Mesendoderm (in vitro differentiated cells): ENCODE measurements at regions not wholly inside any gene's neighbourhood (a gene's known extent, or its start where the extent isn't known, plus 50 kb on each side); places are given as distances from the start of the nearest gene placed in this dataset.

Experiments
- DNase-seq: peaks from one replicate; pipeline ENCODE4 v3.0.0; 2013
- H2AK5ac ChIP-seq: 2 replicates; pipeline ENCODE4 v1.6.1; 2013; ENCODE audit warnings: low read length, inconsistent platforms
- H2BK120ac ChIP-seq: 2 replicates; pipeline ENCODE4 v1.6.1; 2013; ENCODE audit warnings: low read depth, mild to moderate bottlenecking, low read length, moderate library complexity, mixed read lengths
- H2BK15ac ChIP-seq: replicated peaks from 2 replicates; pipeline ENCODE4 v1.6.1; 2013; ENCODE audit warnings: low read depth, mild to moderate bottlenecking, moderate library complexity
- H2BK5ac ChIP-seq: 2 replicates; pipeline ENCODE4 v1.6.1; 2013; ENCODE audit warnings: low read length, inconsistent platforms
- H3K18ac ChIP-seq: 2 replicates; pipeline ENCODE4 v1.6.1; 2013; ENCODE audit warnings: mild to moderate bottlenecking, low read length, mixed read lengths
- H3K23ac ChIP-seq: one replicate; pipeline ENCODE4 v1.6.1; 2013; ENCODE audit warnings: low read length
- H3K27ac ChIP-seq: 2 replicates; pipeline ENCODE4 v1.5.1; 2013; ENCODE audit warnings: low read depth, mild to moderate bottlenecking, inconsistent platforms, low read length, moderate library complexity
- H3K27me3 ChIP-seq: 2 replicates; pipeline ENCODE4 v1.6.1; 2013; ENCODE audit warnings: low read length, control low read depth, mild to moderate bottlenecking, inconsistent platforms; ENCODE audit not compliant: insufficient read depth, poor library complexity
- H3K36me3 ChIP-seq: 2 replicates; pipeline ENCODE4 v1.6.1; 2013; ENCODE audit warnings: low read length, inconsistent platforms; ENCODE audit not compliant: control insufficient read depth, insufficient read depth
- H3K4ac ChIP-seq: one replicate; pipeline ENCODE4 v1.6.1; 2013; ENCODE audit warnings: low read depth, mild to moderate bottlenecking, low read length, moderate library complexity
- H3K4me1 ChIP-seq: 2 replicates; pipeline ENCODE4 v1.6.1; 2013; ENCODE audit warnings: low read depth, low read length, inconsistent platforms; ENCODE audit not compliant: control insufficient read depth
- H3K4me2 ChIP-seq: 2 replicates; pipeline ENCODE4 v1.6.1; 2013; ENCODE audit warnings: low read length
- H3K4me3 ChIP-seq: 2 replicates; pipeline ENCODE4 v1.5.1; 2013; ENCODE audit warnings: mild to moderate bottlenecking, low read length
- H3K56ac ChIP-seq: one replicate; pipeline ENCODE4 v1.6.1; 2013; ENCODE audit warnings: low read length
- H3K79me1 ChIP-seq: 2 replicates; pipeline ENCODE4 v1.6.1; 2013; ENCODE audit warnings: low read length, inconsistent platforms
- H3K79me2 ChIP-seq: 2 replicates; pipeline ENCODE4 v1.6.1; 2013; ENCODE audit warnings: mild to moderate bottlenecking, low read length; ENCODE audit not compliant: control insufficient read depth, insufficient read depth
- H3K9ac ChIP-seq: 2 replicates; pipeline ENCODE4 v1.6.1; 2013; ENCODE audit warnings: low read length, inconsistent platforms
- H4K5ac ChIP-seq: one replicate; pipeline ENCODE4 v1.6.1; 2013; ENCODE audit warnings: low read length
- H4K8ac ChIP-seq: one replicate; pipeline ENCODE4 v1.6.1; 2013; ENCODE audit warnings: low read depth, mild to moderate bottlenecking, control low read depth, low read length, moderate library complexity
- WGBS: extraction: QIAGEN DNeasy Blood & Tissue Kit; methylation state at CpG from one replicate; pipeline ENCODE4 v1.1.7; 2013; ENCODE audit warnings: low lambda C conversion rate, missing lambda C conversion rate; ENCODE audit not compliant: insufficient coverage; ENCODE audit errors: extremely low coverage; 5-methylcytosine and 5-hydroxymethylcytosine counted together

- Histone ChIP-seq H2BK15ac (no peak overlapping the region), H3K4me1 (no peaks in the 10 kb centered on the region), H2AK5ac (no peak overlapping the region), H3K9ac (no peak overlapping the region), H3K27ac (no peak overlapping the region), H4K5ac (no peak overlapping the region), H3K36me3 (no peaks in the 10 kb centered on the region), H3K79me2 (no peaks in the 10 kb centered on the region), H3K18ac (no peak overlapping the region), H3K79me1 (no peaks in the 10 kb centered on the region), H2BK120ac (no peak overlapping the region), H3K27me3 (no peaks in the 10 kb centered on the region), H4K8ac (no peak overlapping the region), H3K4ac (no peak overlapping the region), H3K4me3 (no peak overlapping the region), H3K56ac (no peak overlapping the region), H3K4me2 (no peak overlapping the region), H3K23ac (no peak overlapping the region), H2BK5ac (no peak overlapping the region)
- DNase-seq = no peak
- no CpG with 5 or more reads among the region's 1 CpG for WGBS
These were observed 245.2 kb downstream of the LTN1 start for GRCh38 chr21:28747464-28747863.

GRCh38 chr21:28746166-28746565 is 246.5 kb downstream of the LTN1 start:
- Histone ChIP-seq H3K4ac (no peak overlapping the region), H3K4me2 (no peak overlapping the region), H2BK15ac (no peak overlapping the region), H2AK5ac (no peak overlapping the region), H3K23ac (no peak overlapping the region), H3K27ac (no peak overlapping the region), H4K5ac (no peak overlapping the region), H2BK120ac (no peak overlapping the region), H3K4me1 (no peaks in the 10 kb centered on the region), H3K9ac (no peak overlapping the region), H3K4me3 (no peak overlapping the region), H3K27me3 (no peaks in the 10 kb centered on the region), H4K8ac (no peak overlapping the region), H3K18ac (no peak overlapping the region), H3K79me2 (no peaks in the 10 kb centered on the region), H3K36me3 (no peaks in the 10 kb centered on the region), H3K56ac (no peak overlapping the region), H3K79me1 (no peaks in the 10 kb centered on the region), H2BK5ac (no peak overlapping the region)
- DNase-seq = no peak
- WGBS = no CpG with 5 or more reads among the region's 4 CpGs

- H3K27ac ChIP-seq = no peak overlapping the region
- H3K56ac ChIP-seq = peak overlapping the region; percentile 72
- no peak overlapping the region for H3K4me2 ChIP-seq
- H3K9ac ChIP-seq = peak overlapping the region; percentile 39
- no CpG with 5 or more reads among the region's 16 CpGs for WGBS
- no peak overlapping the region for H3K23ac ChIP-seq
- H3K79me1 ChIP-seq = no peaks in the 10 kb centered on the region
- no peak overlapping the region for H2BK120ac ChIP-seq
- no peaks in the 10 kb centered on the region for H3K79me2 ChIP-seq
- peak overlapping the region; percentile 71 for H3K18ac ChIP-seq
- no peak overlapping the region for H2AK5ac ChIP-seq
- no peak overlapping the region for H4K8ac ChIP-seq
- H3K36me3 ChIP-seq = no peaks in the 10 kb centered on the region
- no peaks in the 10 kb centered on the region for H3K27me3 ChIP-seq
- peak; percentile 85 for DNase-seq
- H3K4me3 ChIP-seq = no peak overlapping the region
- no peak overlapping the region for H2BK15ac ChIP-seq
- H3K4ac ChIP-seq = no peak overlapping the region
- H4K5ac ChIP-seq = no peak overlapping the region
- no peaks in the 10 kb centered on the region for H3K4me1 ChIP-seq
- H2BK5ac ChIP-seq = no peak overlapping the region
These were observed 247.3 kb downstream of the LTN1 start for GRCh38 chr21:28745131-28746016.

GRCh38 chr21:28743723-28744122 is 249.0 kb downstream of the LTN1 start:
- Histone ChIP-seq H4K8ac (no peak overlapping the region), H4K5ac (no peak overlapping the region), H2BK5ac (no peak overlapping the region), H2BK15ac (no peak overlapping the region), H3K79me1 (no peaks in the 10 kb centered on the region), H3K4me1 (no peaks in the 10 kb centered on the region), H3K18ac (no peak overlapping the region), H3K9ac (no peak overlapping the region), H3K79me2 (no peaks in the 10 kb centered on the region), H3K23ac (no peak overlapping the region), H3K4me2 (no peak overlapping the region), H3K36me3 (no peaks in the 10 kb centered on the region), H3K4me3 (no peak overlapping the region), H2BK120ac (no peak overlapping the region), H3K27ac (no peak overlapping the region), H3K27me3 (no peaks in the 10 kb centered on the region), H3K4ac (no peak overlapping the region), H3K56ac (no peak overlapping the region), H2AK5ac (no peak overlapping the region)
- no peak for DNase-seq
- no CpG with 5 or more reads among the region's 1 CpG for WGBS

- no peaks in the 10 kb centered on the region for H3K79me2 ChIP-seq
- H2AK5ac ChIP-seq = no peak overlapping the region
- H3K27me3 ChIP-seq = no peaks in the 10 kb centered on the region
- no peak overlapping the region for H3K56ac ChIP-seq
- DNase-seq = no peak
- no peaks in the 10 kb centered on the region for H3K79me1 ChIP-seq
- no peak overlapping the region for H4K5ac ChIP-seq
- H2BK15ac ChIP-seq = no peak overlapping the region
- no peak overlapping the region for H3K9ac ChIP-seq
- H3K36me3 ChIP-seq = no peaks in the 10 kb centered on the region
- no CpG with 5 or more reads among the region's 3 CpGs for WGBS
- H3K4me2 ChIP-seq = no peak overlapping the region
- no peak overlapping the region for H2BK5ac ChIP-seq
- H3K4me3 ChIP-seq = no peak overlapping the region
- H3K23ac ChIP-seq = no peak overlapping the region
- H3K4me1 ChIP-seq = no peaks in the 10 kb centered on the region
- H2BK120ac ChIP-seq = no peak overlapping the region
- no peak overlapping the region for H3K18ac ChIP-seq
- H3K4ac ChIP-seq = no peak overlapping the region
- no peak overlapping the region for H3K27ac ChIP-seq
- no peak overlapping the region for H4K8ac ChIP-seq
These were observed 250.2 kb downstream of the LTN1 start for GRCh38 chr21:28742527-28742926.

- H3K27ac ChIP-seq = no peak overlapping the region
- H3K27me3 ChIP-seq = no peaks in the 10 kb centered on the region
- no CpG with 5 or more reads among the region's 2 CpGs for WGBS
- H3K36me3 ChIP-seq = no peaks in the 10 kb centered on the region
- no peaks in the 10 kb centered on the region for H3K4me1 ChIP-seq
- no peak overlapping the region for H3K18ac ChIP-seq
- no peaks in the 10 kb centered on the region for H3K79me1 ChIP-seq
- DNase-seq = no peak
- no peak overlapping the region for H3K9ac ChIP-seq
- no peak overlapping the region for H3K4me3 ChIP-seq
- H3K79me2 ChIP-seq = no peaks in the 10 kb centered on the region
- H2BK120ac ChIP-seq = no peak overlapping the region
- no peak overlapping the region for H4K5ac ChIP-seq
- H4K8ac ChIP-seq = no peak overlapping the region
- H2AK5ac ChIP-seq = no peak overlapping the region
- no peak overlapping the region for H2BK5ac ChIP-seq
- no peak overlapping the region for H3K56ac ChIP-seq
- H3K4ac ChIP-seq = no peak overlapping the region
- no peak overlapping the region for H3K23ac ChIP-seq
- no peak overlapping the region for H2BK15ac ChIP-seq
- no peak overlapping the region for H3K4me2 ChIP-seq
These were observed 252.6 kb downstream of the LTN1 start for GRCh38 chr21:28740125-28740524.
